Neutrophil (primary cell): ENCODE measurements at regions not wholly inside any gene's neighbourhood (a gene's known extent, or its start where the extent isn't known, plus 50 kb on each side); places are given as distances from the start of the nearest gene placed in this dataset.

Source experiments
- H3K27ac ChIP-seq: fragments of 200-600 bp; sonication (generic); 2 replicates; pipeline ENCODE4 v1.5.1; 2016; ENCODE audit warnings: mild to moderate bottlenecking, moderate library complexity
- H3K27me3 ChIP-seq: fragments of 200-600 bp; sonication (generic); 2 replicates; pipeline ENCODE4 v1.6.0; 2016; ENCODE audit warnings: mild to moderate bottlenecking
- H3K36me3 ChIP-seq: fragments of 200-600 bp; sonication (generic); 2 replicates; pipeline ENCODE4 v1.5.1; 2017
- H3K4me1 ChIP-seq, 2 experiments: fragments of 200-600 bp in 1 of 2; sonication (generic) in 1 of 2; 1 replicate in 1 of 2; 2 replicates in 1 of 2; pipeline versions ENCODE4 v1.5.1 to v1.6.1; 2013 to 2016; ENCODE audit warnings: low read depth in 1 of 2, low read length in 1 of 2, mild to moderate bottlenecking in 1 of 2, moderate library complexity in 1 of 2; ENCODE audit not compliant: control insufficient read depth in 1 of 2, insufficient read depth in 1 of 2
- H3K4me3 ChIP-seq, 2 experiments: fragments of 200-600 bp in 1 of 2; sonication (generic) in 1 of 2; 1 replicate in 1 of 2; 2 replicates in 1 of 2; pipeline ENCODE4 v1.5.1; 2013 to 2016; ENCODE audit warnings: low read depth in 1 of 2, low read length in 1 of 2, mild to moderate bottlenecking in 1 of 2, moderate library complexity in 1 of 2
- H3K9me3 ChIP-seq: fragments of 200-600 bp; sonication (generic); 2 replicates; pipeline ENCODE4 v1.5.1; 2016
- TF ChIP-seq, protein P1 (sequence below): fragments of 200-600 bp; sonication (generic); IDR thresholded peaks from 2 replicates; pipeline ENCODE4 v1.5.1; 2016; ENCODE audit warnings: antibody characterized with exemption

DNA sequence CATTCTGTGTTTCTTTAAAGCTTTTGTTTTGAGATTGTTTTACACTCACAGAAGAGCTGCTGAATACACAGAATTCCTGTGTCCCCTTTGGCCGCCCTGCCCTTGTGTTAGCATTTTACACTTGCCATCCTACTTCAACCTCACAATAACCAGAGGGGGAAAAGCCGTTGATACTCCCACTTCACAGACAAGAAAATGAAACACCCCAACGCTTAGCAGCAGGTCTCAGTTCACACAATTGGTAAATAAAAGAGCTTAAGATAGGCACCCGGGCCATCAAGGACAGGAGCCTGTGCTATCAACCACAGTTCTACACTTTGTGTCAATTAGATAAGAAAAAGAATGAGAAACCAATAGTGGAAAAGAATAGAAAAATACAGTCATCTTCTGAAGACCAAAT lies 178.0 kb downstream of the SYK start:
- Histone ChIP-seq H3K4me1 (no peaks in the 10 kb centered on the region), H3K9me3 (no peaks in the 10 kb centered on the region), H3K27me3 (no peaks in the 10 kb centered on the region), H3K36me3 (no peaks in the 10 kb centered on the region), H3K4me3 (no peak overlapping the region), H3K27ac (no peak overlapping the region)
- TF ChIP-seq, protein P1, sequence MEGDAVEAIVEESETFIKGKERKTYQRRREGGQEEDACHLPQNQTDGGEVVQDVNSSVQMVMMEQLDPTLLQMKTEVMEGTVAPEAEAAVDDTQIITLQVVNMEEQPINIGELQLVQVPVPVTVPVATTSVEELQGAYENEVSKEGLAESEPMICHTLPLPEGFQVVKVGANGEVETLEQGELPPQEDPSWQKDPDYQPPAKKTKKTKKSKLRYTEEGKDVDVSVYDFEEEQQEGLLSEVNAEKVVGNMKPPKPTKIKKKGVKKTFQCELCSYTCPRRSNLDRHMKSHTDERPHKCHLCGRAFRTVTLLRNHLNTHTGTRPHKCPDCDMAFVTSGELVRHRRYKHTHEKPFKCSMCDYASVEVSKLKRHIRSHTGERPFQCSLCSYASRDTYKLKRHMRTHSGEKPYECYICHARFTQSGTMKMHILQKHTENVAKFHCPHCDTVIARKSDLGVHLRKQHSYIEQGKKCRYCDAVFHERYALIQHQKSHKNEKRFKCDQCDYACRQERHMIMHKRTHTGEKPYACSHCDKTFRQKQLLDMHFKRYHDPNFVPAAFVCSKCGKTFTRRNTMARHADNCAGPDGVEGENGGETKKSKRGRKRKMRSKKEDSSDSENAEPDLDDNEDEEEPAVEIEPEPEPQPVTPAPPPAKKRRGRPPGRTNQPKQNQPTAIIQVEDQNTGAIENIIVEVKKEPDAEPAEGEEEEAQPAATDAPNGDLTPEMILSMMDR: no peak

GRCh38 chr9:90981726-90982125 lies 180.1 kb downstream of the SYK start:
- Histone ChIP-seq H3K36me3 (no peaks in the 10 kb centered on the region), H3K27me3 (no peaks in the 10 kb centered on the region), H3K9me3 (no peaks in the 10 kb centered on the region), H3K27ac (no peak overlapping the region), H3K4me1 (no peaks in the 10 kb centered on the region), H3K4me3 (no peak overlapping the region)
- TF ChIP-seq, protein P1: no peak

GRCh38 chr9:90983394-90983793 lies 181.8 kb downstream of the SYK start:
- Histone ChIP-seq H3K27me3 (no peaks in the 10 kb centered on the region), H3K4me1 (no peaks in the 10 kb centered on the region), H3K9me3 (no peaks in the 10 kb centered on the region), H3K4me3 (no peak overlapping the region), H3K36me3 (no peaks in the 10 kb centered on the region), H3K27ac (no peak overlapping the region)
- TF ChIP-seq, protein P1: no peak

DNA sequence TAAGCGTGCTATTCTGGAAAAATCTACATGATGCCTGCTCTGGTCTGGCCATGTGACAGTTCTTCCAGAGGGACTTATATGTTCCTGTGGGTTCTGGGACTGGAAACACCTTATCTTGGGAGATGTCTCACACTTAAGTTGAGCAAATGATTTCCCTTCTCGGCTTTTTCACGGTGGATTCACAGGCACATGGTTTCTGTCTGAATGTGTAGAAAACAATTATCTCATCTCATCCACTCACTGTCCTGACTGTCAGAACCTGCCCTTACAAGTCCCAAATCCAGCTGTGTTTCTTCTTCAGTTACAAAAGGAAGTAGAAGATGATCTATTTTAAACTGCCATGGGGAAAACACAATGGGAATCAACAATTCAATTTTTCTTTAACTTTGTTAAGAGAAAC lies 184.0 kb downstream of the SYK start:
- Histone ChIP-seq H3K9me3 (no peaks in the 10 kb centered on the region), H3K27me3 (no peaks in the 10 kb centered on the region), H3K4me1 (no peaks in the 10 kb centered on the region), H3K36me3 (no peaks in the 10 kb centered on the region), H3K27ac (no peak overlapping the region), H3K4me3 (no peak overlapping the region)
- TF ChIP-seq, protein P1: no peak

GRCh38 chr9:90986161-90986560 lies 184.5 kb downstream of the SYK start:
- Histone ChIP-seq H3K27me3 (no peaks in the 10 kb centered on the region), H3K4me1 (no peaks in the 10 kb centered on the region), H3K9me3 (no peaks in the 10 kb centered on the region), H3K4me3 (no peak overlapping the region), H3K27ac (no peak overlapping the region), H3K36me3 (no peaks in the 10 kb centered on the region)
- TF ChIP-seq, protein P1: no peak

DNA sequence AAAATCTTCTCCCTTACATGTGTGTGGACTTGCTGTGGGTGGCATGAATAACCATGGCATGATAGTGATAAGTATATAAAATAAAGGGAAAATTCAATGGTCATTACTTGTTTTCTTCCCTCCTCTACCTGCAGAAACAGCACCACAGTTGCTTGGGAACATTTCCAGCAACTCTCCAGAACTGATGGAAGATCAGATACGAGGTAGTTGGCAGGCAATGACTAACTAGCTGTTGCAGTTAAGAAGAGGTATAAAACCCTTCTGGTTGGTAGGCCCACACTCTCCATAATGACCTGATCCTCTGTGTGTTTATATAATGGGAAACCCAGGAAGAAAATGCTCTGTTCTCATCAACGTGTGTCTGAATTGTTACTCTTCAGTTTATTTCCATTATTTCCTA lies 185.9 kb downstream of the SYK start:
- Histone ChIP-seq H3K27me3 (no peaks in the 10 kb centered on the region), H3K27ac (no peak overlapping the region), H3K4me3 (no peak overlapping the region), H3K36me3 (no peaks in the 10 kb centered on the region), H3K4me1 (no peaks in the 10 kb centered on the region), H3K9me3 (no peaks in the 10 kb centered on the region)
- TF ChIP-seq, protein P1: no peak
